Activated CD4-positive, alpha-beta T cell treated with anti-CD3 and anti-CD28 coated beads, Interleukin-10, Interleukin-2, amounts not matched to agents 100 ng/mL and 50 ng/mL, durations not matched to agents 16 hours and 8 hours (primary cell): ENCODE measurements at regions not wholly inside any gene's neighbourhood (a gene's known extent, or its start where the extent isn't known, plus 50 kb on each side); places are given as distances from the start of the nearest gene placed in this dataset.
"Not testable (repeated sequence)": the region's sequence is repeated elsewhere in the genome, so short reads cannot be mapped to it uniquely, and the experiment has no call there.

Experiments used
- DNase-seq: peaks from one replicate; pipeline ENCODE4 v3.0.0-alpha.2; 2020

DNA sequence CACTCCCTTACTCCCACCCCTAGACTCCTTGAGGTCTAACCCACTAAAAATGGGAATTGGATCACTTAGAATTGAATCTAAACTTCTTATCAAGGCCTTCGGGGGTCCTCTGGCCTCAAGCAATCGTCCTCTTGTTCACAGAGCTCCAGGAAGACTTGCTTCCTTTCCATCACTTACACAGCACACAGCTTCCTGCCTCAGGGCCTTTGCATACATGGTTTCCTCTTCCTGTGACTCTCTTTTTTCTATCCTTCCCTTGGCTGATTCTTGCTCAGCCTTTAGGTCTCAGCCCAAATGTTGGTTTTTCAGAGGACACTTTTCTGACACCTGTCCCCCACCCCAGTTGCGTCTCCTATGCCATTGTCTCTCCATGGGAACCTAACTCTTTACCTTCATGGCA is 50.0 kb upstream of the ALDH1B1 start:
- DNase-seq: no peak

DNA sequence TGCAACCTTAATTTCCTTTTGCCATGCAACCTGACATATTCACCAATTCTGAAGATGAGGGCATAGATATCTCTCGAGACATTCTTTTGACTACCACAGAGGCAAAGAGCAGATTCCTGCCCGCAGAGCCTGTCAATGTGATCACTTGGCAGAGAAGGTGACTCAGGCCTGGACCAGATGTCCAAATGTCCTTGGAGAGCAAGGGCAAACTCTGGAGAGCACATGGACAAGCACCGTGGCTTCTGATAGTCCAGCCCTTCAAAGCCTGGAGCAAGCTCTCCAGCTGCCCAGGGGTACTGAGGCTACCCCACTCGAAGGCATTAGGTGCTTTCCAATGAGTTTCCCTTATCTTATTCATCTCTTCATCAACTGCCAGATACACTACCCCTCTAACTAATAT is 50.4 kb upstream of the ALDH1B1 start:
- DNase-seq: no peak

DNA sequence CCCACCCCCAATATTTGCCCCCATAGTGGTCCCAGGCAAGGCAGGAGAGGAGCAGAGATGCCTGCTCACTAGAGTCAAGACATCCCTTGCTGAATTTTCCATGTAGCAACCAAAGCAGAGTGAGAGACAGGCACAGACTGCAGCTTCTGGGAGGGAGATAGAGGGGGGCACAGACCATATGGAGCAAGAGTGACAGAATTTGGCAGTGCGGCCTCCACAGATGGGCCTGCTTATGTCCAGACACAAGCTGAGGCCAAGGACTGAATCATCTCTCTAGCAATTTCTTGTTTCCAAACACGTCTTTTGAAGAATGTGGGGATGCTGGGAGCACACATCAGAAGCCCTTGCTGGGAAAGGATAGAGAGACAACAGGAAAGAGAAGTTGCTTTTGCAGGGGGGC is 53.0 kb upstream of the ALDH1B1 start:
- DNase-seq: no peak

DNA sequence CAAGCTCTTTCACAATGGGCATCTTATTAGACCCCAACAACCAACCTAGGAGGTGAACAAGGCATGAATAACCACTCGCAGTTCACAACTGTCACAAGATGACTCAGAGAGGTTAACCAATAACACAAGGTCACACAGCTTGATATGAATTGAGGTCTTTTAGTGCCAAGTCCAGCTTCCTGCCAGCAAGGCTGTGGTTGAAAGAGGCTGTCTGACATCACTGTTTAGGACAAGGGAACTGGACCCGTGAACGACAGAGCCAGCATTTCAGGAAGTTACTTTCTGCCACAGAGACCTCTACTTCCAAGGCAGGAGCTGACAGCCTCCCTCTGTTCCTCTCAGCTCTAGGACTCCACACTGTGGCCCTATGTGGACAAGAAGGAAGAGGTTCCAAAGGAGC is 53.4 kb upstream of the ALDH1B1 start:
- peak; percentile 69 for DNase-seq

GRCh38 chr9:38338342-38339018 is 54.0 kb upstream of the ALDH1B1 start:
- no peak for DNase-seq

- DNase-seq: no peak
These were observed 54.7 kb upstream of the ALDH1B1 start for GRCh38 chr9:38337706-38338264.

DNA sequence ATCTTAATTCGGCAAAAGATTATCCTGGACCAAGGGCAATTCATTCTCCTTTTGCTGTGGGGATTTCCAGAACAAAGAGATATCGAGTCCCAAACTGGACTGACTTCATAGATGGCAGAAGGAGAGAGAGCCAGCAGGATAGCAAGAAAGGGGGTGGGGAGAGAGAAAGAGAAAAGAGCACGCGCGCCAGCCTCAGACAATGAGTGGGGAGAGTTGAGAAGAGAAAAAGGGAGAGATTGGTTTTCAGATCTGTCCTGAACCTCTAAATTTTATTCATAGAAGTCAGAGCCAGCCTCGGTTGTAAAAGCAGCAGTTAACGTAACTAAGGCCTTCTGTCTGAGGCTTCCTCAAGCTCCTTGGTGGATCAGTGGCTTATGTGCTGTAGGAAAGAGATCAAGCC is 55.3 kb upstream of the ALDH1B1 start:
- no peak for DNase-seq

- DNase-seq: no peak
These were observed 56.2 kb upstream of the ALDH1B1 start for GRCh38 chr9:38336341-38336740.

DNA sequence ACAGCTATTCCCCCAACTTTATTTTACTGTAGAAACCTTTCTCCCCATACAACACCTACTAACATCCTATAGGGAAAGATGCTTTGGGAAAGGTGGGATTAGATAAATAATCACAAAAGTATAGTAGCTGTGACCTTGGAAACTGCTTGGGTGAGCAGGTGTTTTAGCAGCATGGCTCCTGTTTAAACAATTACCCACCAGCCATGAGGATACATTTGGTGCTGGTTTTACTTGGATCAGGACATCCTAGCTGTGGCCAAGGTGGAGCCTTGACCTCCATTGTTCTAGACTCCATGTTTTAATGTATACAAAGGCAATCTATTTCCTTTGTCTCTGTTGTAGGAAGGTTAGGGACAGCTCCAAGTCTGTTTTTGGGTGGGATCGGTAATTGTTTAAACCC is 56.8 kb upstream of the ALDH1B1 start:
- DNase-seq: no peak

DNA sequence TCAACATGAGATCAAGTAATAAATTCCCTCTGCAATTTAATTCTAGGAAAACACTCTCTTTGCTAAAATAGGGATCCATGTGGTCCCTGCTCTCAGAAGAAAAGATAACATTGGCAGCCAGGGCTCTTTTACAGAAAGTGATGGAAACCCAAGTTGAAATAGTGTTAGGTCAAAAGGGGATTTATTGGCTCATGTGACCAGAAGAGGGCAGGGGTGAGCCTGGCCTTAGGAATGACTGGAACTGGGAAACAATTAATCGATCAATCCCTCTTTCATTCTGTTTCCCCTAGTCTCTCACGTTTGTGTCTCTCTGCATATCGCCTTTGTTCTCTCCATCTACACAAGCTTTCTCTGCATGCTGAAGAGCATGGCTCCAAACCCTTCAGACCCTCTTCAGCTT is 58.3 kb upstream of the ALDH1B1 start:
- no peak for DNase-seq

GRCh38 chr9:38333047-38333446 is 59.5 kb upstream of the ALDH1B1 start:
- no peak for DNase-seq

DNA sequence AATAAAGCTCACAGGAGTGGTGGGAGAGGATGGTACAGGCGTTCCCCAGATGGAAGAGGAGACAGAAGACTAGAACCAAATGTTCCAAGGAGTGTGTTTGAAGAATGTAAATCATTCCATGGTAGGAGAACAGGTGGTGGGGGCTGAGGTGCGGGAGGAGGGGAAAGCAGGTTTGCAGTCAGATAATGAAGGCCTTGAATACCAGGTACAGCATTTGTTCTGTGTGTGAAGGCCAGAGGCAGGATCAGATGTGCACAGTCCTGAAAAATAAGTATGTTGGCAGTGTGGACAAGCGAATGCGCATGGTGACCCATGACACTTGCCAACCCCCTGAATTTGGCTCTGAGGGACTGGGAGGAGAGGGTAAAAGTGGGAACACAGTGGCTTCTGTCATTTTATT is 59.9 kb upstream of the ALDH1B1 start:
- no peak for DNase-seq

DNA sequence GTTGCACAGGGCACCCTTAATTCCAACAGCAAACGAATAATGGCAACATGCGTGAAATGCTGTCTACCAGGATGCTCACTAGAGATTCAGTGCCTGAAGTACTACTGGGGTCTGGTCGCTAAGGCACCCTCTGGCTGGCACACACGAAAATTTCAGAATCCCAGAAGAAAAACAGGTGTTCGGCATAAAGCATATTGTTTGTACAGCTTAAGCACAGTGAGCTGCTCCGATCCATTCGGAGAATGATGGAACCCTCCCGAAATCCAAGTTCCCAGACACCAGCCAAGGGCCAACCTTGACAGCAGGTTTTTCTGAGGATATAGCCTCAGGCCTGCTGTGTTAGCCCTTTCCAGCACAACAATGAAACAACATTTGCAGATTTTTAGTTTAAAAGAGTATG is 61.4 kb upstream of the ALDH1B1 start:
- DNase-seq: no peak

DNA sequence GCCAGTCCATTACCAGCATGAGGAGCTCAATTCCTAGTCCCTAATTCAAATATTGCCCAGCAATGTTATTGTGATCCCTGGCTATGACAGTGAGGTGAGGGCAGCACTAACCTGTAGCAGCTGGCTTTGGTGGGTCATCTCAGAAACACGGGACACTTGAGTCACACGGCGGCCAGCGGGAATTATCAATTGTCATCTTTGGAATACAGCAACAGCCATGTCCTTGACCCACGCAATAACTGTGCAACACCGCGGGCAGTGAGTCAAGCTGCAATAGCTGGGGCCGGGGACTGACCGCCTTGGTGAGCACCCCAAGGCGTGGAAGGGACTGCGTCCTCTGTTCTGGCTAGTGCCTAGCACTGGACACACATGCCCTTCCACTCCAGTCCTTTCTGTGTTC is 62.5 kb upstream of the ALDH1B1 start:
- no peak for DNase-seq

DNA sequence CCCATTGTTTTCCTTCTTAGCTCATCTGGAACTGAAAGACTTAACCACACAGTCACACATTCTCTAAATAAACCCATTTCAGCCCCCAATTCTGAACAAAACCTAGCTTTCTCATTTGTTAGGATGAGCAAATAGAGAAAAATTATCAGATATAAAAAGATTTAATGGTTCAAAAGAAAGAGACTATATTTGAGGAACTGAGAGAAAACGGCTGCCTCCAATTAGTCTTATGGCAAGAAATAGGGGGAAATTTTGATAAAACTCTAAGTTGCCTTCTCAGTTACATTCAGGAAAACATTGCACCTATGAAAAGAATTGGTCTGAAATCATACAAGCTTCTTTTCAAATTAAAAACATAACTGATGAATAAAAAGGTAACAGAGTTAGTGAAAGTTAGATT is 63.7 kb upstream of the ALDH1B1 start:
- no peak for DNase-seq

- DNase-seq: no peak
These were observed 66.4 kb upstream of the ALDH1B1 start for GRCh38 chr9:38326122-38326521.

DNA sequence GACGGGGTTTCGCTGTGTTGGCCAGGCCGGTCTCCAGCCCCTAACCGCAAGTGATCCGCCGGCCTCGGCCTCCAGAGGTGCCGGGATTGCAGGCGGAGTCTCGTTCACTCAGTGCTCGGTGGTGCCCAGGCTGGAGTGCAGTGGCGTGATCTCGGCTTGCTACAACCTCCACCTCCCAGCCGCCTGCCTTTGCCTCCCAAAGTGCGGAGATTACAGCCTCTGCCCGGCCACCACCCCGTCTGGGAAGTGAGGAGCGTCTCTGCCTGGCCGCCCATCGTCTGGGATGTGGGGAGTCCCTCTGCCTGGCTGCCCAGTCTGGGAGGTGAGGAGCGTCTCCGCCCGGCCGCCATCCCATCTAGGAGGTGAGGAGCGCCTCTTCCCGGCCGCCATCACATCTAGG is 68.3 kb upstream of the ALDH1B1 start:
- not testable (repeated sequence) for DNase-seq

DNA sequence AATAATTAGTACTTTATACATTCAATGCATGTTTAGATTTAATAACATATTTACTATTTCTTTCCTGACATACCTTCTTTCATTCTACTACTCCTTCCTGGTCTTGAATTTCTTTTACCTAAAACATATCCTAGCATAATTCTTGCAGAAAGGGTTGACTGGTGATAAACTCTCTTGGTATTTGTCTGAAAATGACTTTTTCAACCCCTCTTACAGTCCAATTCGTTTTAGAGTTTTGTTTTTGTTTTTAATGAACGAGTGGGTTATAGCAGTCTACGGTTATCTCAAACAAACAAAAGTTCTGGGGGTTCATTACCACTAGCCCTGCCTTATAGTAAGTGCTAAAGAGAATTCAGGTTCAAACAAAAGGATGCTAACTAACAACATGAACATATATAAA is 69.6 kb upstream of the ALDH1B1 start:
- DNase-seq: no peak

DNA sequence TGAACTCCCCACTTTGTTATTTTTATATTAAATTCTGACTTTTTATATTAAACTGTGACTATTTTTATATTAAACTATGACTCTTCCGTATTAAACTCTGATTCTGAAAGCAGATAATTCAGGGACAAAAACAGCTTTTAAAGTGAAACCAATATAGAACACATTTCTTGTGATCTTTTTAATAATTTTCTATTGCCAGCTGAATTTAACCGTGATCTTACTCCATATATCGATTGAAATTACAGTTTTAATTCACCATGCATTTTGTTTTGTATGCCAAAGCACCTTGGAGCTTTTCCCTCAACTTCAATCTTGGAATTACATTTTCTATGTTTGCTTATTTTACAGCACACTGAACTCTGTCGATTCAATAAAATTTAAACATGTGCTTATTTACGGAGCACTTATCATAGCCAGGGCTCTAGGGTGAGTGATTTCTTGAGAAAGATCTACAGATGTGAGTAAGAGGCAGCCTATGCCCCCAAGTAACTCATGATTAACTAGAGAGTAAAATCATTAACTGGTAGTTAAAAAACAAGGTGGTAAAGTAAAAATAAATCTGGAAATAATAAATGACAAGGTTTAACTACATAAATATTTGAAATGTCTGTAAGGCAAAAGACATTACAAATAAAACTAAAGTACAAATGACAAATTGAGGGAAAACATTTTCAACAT is 72.9 kb upstream of the ALDH1B1 start:
- DNase-seq: no peak

DNA sequence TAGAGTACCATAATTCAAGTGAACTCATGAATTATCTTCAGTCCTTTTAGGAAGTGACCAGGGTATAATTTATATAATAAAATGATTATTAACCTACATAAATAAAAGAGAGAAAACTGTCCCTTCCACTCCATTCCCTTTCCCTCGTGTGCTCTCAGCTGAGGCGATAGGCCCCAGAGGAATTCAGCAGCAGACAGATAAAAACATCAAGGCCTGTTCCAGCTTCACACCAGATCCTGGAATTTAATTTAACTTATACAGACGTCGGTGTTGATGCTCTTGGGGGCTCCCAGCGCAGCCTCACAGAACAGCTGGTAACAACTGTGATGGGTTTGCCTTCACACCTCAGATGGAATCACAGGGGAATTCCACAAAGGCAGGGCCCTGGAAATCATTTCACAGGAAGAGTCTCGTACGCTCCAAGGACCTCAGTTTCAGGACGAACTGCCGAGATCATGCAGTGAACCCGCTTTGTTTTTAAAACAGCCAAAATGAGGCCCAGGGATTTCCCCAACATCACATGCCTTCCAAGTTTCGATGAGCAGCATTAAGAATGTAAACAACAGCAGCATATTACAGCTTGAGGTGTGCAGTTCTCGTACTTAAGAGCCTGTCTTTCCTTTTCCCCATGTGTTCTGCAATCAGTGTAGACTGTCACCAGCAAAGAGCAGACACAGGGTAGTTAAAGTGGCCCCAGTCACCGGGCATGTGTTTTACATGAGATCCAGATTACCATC is 73.6 kb upstream of the ALDH1B1 start:
- DNase-seq: peak; percentile 48

DNA sequence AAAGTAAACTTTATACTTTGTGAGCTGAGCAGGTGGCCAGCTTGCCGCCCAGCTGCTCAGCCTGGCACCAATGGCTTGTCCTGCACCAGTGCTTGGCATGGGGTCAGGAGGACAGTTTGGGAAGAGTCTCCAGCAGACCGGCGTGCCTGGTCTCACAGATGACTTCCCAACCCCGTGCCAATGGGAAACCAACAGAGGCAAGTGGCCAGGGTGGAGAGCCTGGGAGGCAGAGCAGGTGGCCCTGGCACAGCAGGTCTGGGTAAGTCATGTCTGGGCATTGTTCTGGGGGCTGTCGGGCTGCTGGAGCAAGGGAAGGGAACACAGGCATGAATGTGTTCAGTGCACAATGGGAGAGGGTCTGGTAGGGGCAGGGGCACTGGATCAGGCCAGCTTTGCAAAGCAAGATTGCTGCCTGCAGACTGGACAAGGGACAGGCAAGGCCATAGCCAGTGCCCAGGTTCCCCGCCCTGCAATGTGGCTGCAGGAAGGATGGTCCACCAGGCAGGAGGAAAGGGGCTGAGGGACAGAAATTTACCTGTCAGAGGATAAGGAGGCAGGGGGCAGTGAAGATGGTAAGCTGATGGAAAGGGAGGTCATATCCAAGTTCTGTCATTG is 76.2 kb upstream of the ALDH1B1 start:
- no peak for DNase-seq

- DNase-seq: no peak
These were observed 77.4 kb upstream of the ALDH1B1 start for GRCh38 chr9:38315085-38315595.

GRCh38 chr9:38313421-38313820 is 79.1 kb upstream of the ALDH1B1 start:
- DNase-seq: no peak
